ENCODE measurements at regions not wholly inside any gene's neighbourhood (a gene's known extent, or its start where the extent isn't known, plus 50 kb on each side); places are given as distances from the start of the nearest gene placed in this dataset.

GRCh38 chr16:86786338-86786737, 208.0 kb downstream of the FOXL1 start:
- no peaks in the 10 kb centered on the region for H3K4me1 ChIP-seq (ENCODE audit: control insufficient read depth in 5 of 5, insufficient read depth in 5 of 5, low read length in 5 of 5)
- H3K27me3 ChIP-seq (ENCODE audit: control insufficient read depth in 5 of 5, insufficient read depth in 4 of 5, low read length in 5 of 5): peaks cover 4 to 30% (median 16%) of the 10 kb centered on the region in 5 donors

GRCh38 chr16:86786994-86787393, 208.6 kb downstream of the FOXL1 start:
- Histone ChIP-seq H3K9ac (ENCODE audit: low read length in 5 of 5) (no peak overlapping the region), H3K36me3 (ENCODE audit: control insufficient read depth in 5 of 5, insufficient read depth in 5 of 5, low read length in 5 of 5) (no peaks in the 10 kb centered on the region), H3K4me1 (ENCODE audit: control insufficient read depth in 5 of 5, insufficient read depth in 5 of 5, low read length in 5 of 5) (no peaks in the 10 kb centered on the region), H3K27ac (ENCODE audit: low read depth, low read length) (no peak overlapping the region), H3K27me3 (ENCODE audit: control insufficient read depth in 5 of 5, insufficient read depth in 4 of 5, low read length in 5 of 5) (peaks cover 5 to 33% (median 15%) of the 10 kb centered on the region in 5 donors), H3K4me3 (ENCODE audit: low read depth in 1 of 5, low read length in 5 of 5) (no peak overlapping the region), H3K9me3 (ENCODE audit: control insufficient read depth in 5 of 5, low read length in 5 of 5) (no peaks in the 10 kb centered on the region)

More at GRCh38 chr16:86786338-86786737, 208.0 kb downstream of the FOXL1 start:
- H3K27ac ChIP-seq (ENCODE audit: low read depth, low read length): no peak overlapping the region
- no peak overlapping the region for H3K9ac ChIP-seq (ENCODE audit: low read length in 5 of 5)
- no peaks in the 10 kb centered on the region for H3K9me3 ChIP-seq (ENCODE audit: control insufficient read depth in 5 of 5, low read length in 5 of 5)
- H3K4me3 ChIP-seq (ENCODE audit: low read depth in 1 of 5, low read length in 5 of 5): no peak overlapping the region
- no peaks in the 10 kb centered on the region for H3K36me3 ChIP-seq (ENCODE audit: control insufficient read depth in 5 of 5, insufficient read depth in 5 of 5, low read length in 5 of 5)

GRCh38 chr16:86787538-86787937, 209.2 kb downstream of the FOXL1 start:
- peaks cover 5 to 31% (median 15%) of the 10 kb centered on the region in 5 donors for H3K27me3 ChIP-seq (ENCODE audit: control insufficient read depth in 5 of 5, insufficient read depth in 4 of 5, low read length in 5 of 5)
- no peaks in the 10 kb centered on the region for H3K9me3 ChIP-seq (ENCODE audit: control insufficient read depth in 5 of 5, low read length in 5 of 5)

GRCh38 chr16:86789621-86790051, 211.3 kb downstream of the FOXL1 start:
- peaks cover 8 to 32% (median 21%) of the 10 kb centered on the region in 5 donors for H3K27me3 ChIP-seq (ENCODE audit: control insufficient read depth in 5 of 5, insufficient read depth in 4 of 5, low read length in 5 of 5)
- no peaks in the 10 kb centered on the region for H3K4me1 ChIP-seq (ENCODE audit: control insufficient read depth in 5 of 5, insufficient read depth in 5 of 5, low read length in 5 of 5)
- H3K9me3 ChIP-seq (ENCODE audit: control insufficient read depth in 5 of 5, low read length in 5 of 5): no peaks in the 10 kb centered on the region
- H3K4me3 ChIP-seq (ENCODE audit: low read depth in 1 of 5, low read length in 5 of 5): no peak overlapping the region
- no peak overlapping the region for H3K9ac ChIP-seq (ENCODE audit: low read length in 5 of 5)
- H3K27ac ChIP-seq (ENCODE audit: low read depth, low read length): no peak overlapping the region
- H3K36me3 ChIP-seq (ENCODE audit: control insufficient read depth in 5 of 5, insufficient read depth in 5 of 5, low read length in 5 of 5): no peaks in the 10 kb centered on the region

More at GRCh38 chr16:86787538-86787937, 209.2 kb downstream of the FOXL1 start:
- H3K9ac ChIP-seq (ENCODE audit: low read length in 5 of 5): no peak overlapping the region
- H3K4me3 ChIP-seq (ENCODE audit: low read depth in 1 of 5, low read length in 5 of 5): no peak overlapping the region
- H3K36me3 ChIP-seq (ENCODE audit: control insufficient read depth in 5 of 5, insufficient read depth in 5 of 5, low read length in 5 of 5): no peaks in the 10 kb centered on the region
- H3K4me1 ChIP-seq (ENCODE audit: control insufficient read depth in 5 of 5, insufficient read depth in 5 of 5, low read length in 5 of 5): no peaks in the 10 kb centered on the region
- no peak overlapping the region for H3K27ac ChIP-seq (ENCODE audit: low read depth, low read length)

GRCh38 chr16:86791287-86792035, 213.1 kb downstream of the FOXL1 start:
- Histone ChIP-seq H3K4me1 (ENCODE audit: control insufficient read depth in 5 of 5, insufficient read depth in 5 of 5, low read length in 5 of 5) (no peaks in the 10 kb centered on the region), H3K9me3 (ENCODE audit: control insufficient read depth in 5 of 5, low read length in 5 of 5) (no peaks in the 10 kb centered on the region), H3K36me3 (ENCODE audit: control insufficient read depth in 5 of 5, insufficient read depth in 5 of 5, low read length in 5 of 5) (no peaks in the 10 kb centered on the region), H3K27me3 (ENCODE audit: control insufficient read depth in 5 of 5, insufficient read depth in 4 of 5, low read length in 5 of 5) (peaks cover 8 to 32% (median 21%) of the 10 kb centered on the region in 5 donors), H3K9ac (ENCODE audit: low read length in 5 of 5) (no peak overlapping the region), H3K27ac (ENCODE audit: low read depth, low read length) (no peak overlapping the region), H3K4me3 (ENCODE audit: low read depth in 1 of 5, low read length in 5 of 5) (no peak overlapping the region)

- no peak overlapping the region for H3K4me3 ChIP-seq (ENCODE audit: low read depth in 1 of 5, low read length in 5 of 5)
- peaks cover 9 to 27% (median 21%) of the 10 kb centered on the region in 5 donors for H3K27me3 ChIP-seq (ENCODE audit: control insufficient read depth in 5 of 5, insufficient read depth in 4 of 5, low read length in 5 of 5)
- H3K9ac ChIP-seq (ENCODE audit: low read length in 5 of 5): no peak overlapping the region
- H3K27ac ChIP-seq (ENCODE audit: low read depth, low read length): no peak overlapping the region
- H3K36me3 ChIP-seq (ENCODE audit: control insufficient read depth in 5 of 5, insufficient read depth in 5 of 5, low read length in 5 of 5): no peaks in the 10 kb centered on the region
- H3K4me1 ChIP-seq (ENCODE audit: control insufficient read depth in 5 of 5, insufficient read depth in 5 of 5, low read length in 5 of 5): no peaks in the 10 kb centered on the region
- no peaks in the 10 kb centered on the region for H3K9me3 ChIP-seq (ENCODE audit: control insufficient read depth in 5 of 5, low read length in 5 of 5)
Observed at GRCh38 chr16:86794216-86794864, 216.0 kb downstream of the FOXL1 start.

GRCh38 chr16:86797700-86798099, 219.4 kb downstream of the FOXL1 start:
- Histone ChIP-seq H3K36me3 (ENCODE audit: control insufficient read depth in 5 of 5, insufficient read depth in 5 of 5, low read length in 5 of 5) (no peaks in the 10 kb centered on the region), H3K9me3 (ENCODE audit: control insufficient read depth in 5 of 5, low read length in 5 of 5) (no peaks in the 10 kb centered on the region), H3K4me1 (ENCODE audit: control insufficient read depth in 5 of 5, insufficient read depth in 5 of 5, low read length in 5 of 5) (no peaks in the 10 kb centered on the region), H3K27me3 (ENCODE audit: control insufficient read depth in 5 of 5, insufficient read depth in 4 of 5, low read length in 5 of 5) (peaks cover 9 to 21% (median 13%) of the 10 kb centered on the region in 5 donors), H3K27ac (ENCODE audit: low read depth, low read length) (no peak overlapping the region), H3K9ac (ENCODE audit: low read length in 5 of 5) (no peak overlapping the region), H3K4me3 (ENCODE audit: low read depth in 1 of 5, low read length in 5 of 5) (no peak overlapping the region)

- no peak overlapping the region for H3K27ac ChIP-seq (ENCODE audit: low read depth, low read length)
- peaks cover 0 to under 1% (median 0%) of the 10 kb centered on the region in 5 donors for H3K9me3 ChIP-seq (ENCODE audit: control insufficient read depth in 5 of 5, low read length in 5 of 5)
- peaks cover 9 to 19% (median 13%) of the 10 kb centered on the region in 5 donors for H3K27me3 ChIP-seq (ENCODE audit: control insufficient read depth in 5 of 5, insufficient read depth in 4 of 5, low read length in 5 of 5)
- H3K4me1 ChIP-seq (ENCODE audit: control insufficient read depth in 5 of 5, insufficient read depth in 5 of 5, low read length in 5 of 5): no peaks in the 10 kb centered on the region
- H3K36me3 ChIP-seq (ENCODE audit: control insufficient read depth in 5 of 5, insufficient read depth in 5 of 5, low read length in 5 of 5): no peaks in the 10 kb centered on the region
- H3K4me3 ChIP-seq (ENCODE audit: low read depth in 1 of 5, low read length in 5 of 5): no peak overlapping the region
- no peak overlapping the region for H3K9ac ChIP-seq (ENCODE audit: low read length in 5 of 5)
Observed at GRCh38 chr16:86798247-86799041, 220.1 kb downstream of the FOXL1 start.

GRCh38 chr16:86799367-86799766, 221.0 kb downstream of the FOXL1 start:
- peaks cover 6 to 18% (median 13%) of the 10 kb centered on the region in 5 donors for H3K27me3 ChIP-seq (ENCODE audit: control insufficient read depth in 5 of 5, insufficient read depth in 4 of 5, low read length in 5 of 5)
- H3K4me1 ChIP-seq (ENCODE audit: control insufficient read depth in 5 of 5, insufficient read depth in 5 of 5, low read length in 5 of 5): no peaks in the 10 kb centered on the region
- no peaks in the 10 kb centered on the region for H3K36me3 ChIP-seq (ENCODE audit: control insufficient read depth in 5 of 5, insufficient read depth in 5 of 5, low read length in 5 of 5)
- peaks cover 0 to 5% (median 1%) of the 10 kb centered on the region in 5 donors for H3K9me3 ChIP-seq (ENCODE audit: control insufficient read depth in 5 of 5, low read length in 5 of 5)
- H3K27ac ChIP-seq (ENCODE audit: low read depth, low read length): no peak overlapping the region
- H3K4me3 ChIP-seq (ENCODE audit: low read depth in 1 of 5, low read length in 5 of 5): no peak overlapping the region
- no peak overlapping the region for H3K9ac ChIP-seq (ENCODE audit: low read length in 5 of 5)
